GM18951 (cell line): ENCODE measurements at regions not wholly inside any gene's neighbourhood (a gene's known extent, or its start where the extent isn't known, plus 50 kb on each side); places are given as distances from the start of the nearest gene placed in this dataset.
"Not testable (repeated sequence)": the region's sequence is repeated elsewhere in the genome, so short reads cannot be mapped to it uniquely, and the experiment has no call there.

Source experiments
- POLR2A ChIP-seq: IDR thresholded peaks from 4 replicates; pipeline ENCODE4 v1.6.1; 2011; ENCODE audit warnings: mild to moderate bottlenecking; ENCODE audit not compliant: insufficient read length, insufficient read depth; ENCODE audit errors: extremely low read depth
- in situ Hi-C: fragments of 300-500 bp; cut with MboI; formaldehyde crosslinking; loops from one replicate; pipeline ENCODE4 v1.12.0; 2022; ENCODE audit warnings: low sequenced_read_pairs, mixed read lengths, inconsistent platforms; ENCODE audit not compliant: unreplicated experiment

- in situ Hi-C loops: not testable (repeated sequence)
These were observed 153.9 kb upstream of the OR4C13 start for GRCh38 chr11:49798206-49798837.

- in situ Hi-C loops: loop anchor here (25.0 kb wide), 1 partner anchor 856 kb away; no protein-coding TSS in a partner anchor
These were observed 134.3 kb upstream of the OR4C13 start for GRCh38 chr11:49817705-49818430.

GRCh38 chr11:49823188-49823587 is 129.0 kb upstream of the OR4C13 start:
- in situ Hi-C loops: loop anchor here (25.0 kb wide), 1 partner anchor 861 kb away; no protein-coding TSS in a partner anchor

- in situ Hi-C loops: not testable (repeated sequence)
These were observed 101.7 kb upstream of the OR4C13 start for GRCh38 chr11:49850541-49850940.

GRCh38 chr11:49851511-49851910 is 100.7 kb upstream of the OR4C13 start:
- no peak for TF ChIP-seq POLR2A
- in situ Hi-C loops: no loop called here

GRCh38 chr11:49851971-49852389 is 100.2 kb upstream of the OR4C13 start:
- TF ChIP-seq POLR2A: no peak
- in situ Hi-C loops: no loop called here

- in situ Hi-C loops: not testable (repeated sequence)
These were observed 63.3 kb upstream of the OR4C13 start for GRCh38 chr11:49888875-49889274.

GRCh38 chr11:49891910-49892671 is 60.1 kb upstream of the OR4C13 start:
- in situ Hi-C loops: not testable (repeated sequence)

- in situ Hi-C loops: not testable (repeated sequence)
These were observed 58.7 kb upstream of the OR4C13 start for GRCh38 chr11:49893442-49893841.
